IMR-90 (cell line): ENCODE measurements at regions not wholly inside any gene's neighbourhood (a gene's known extent, or its start where the extent isn't known, plus 50 kb on each side); places are given as distances from the start of the nearest gene placed in this dataset.

Source experiments
- ATAC-seq: fragments of 200-7000 bp; cut with Tn5 transposase; 2 replicates; pipeline ENCODE4 v1.9.1; 2020; ENCODE audit warnings: low read depth, mild to moderate bottlenecking, moderate library complexity
- BruUV-seq: library from RNA; stranded (reverse); fragments of 400-500 nt; replicated peaks from 2 replicates; lab custom pipeline; 2021; lab: Mats Ljungman, UMichigan
- CTCF ChIA-PET: fragments of 300-600 bp; formaldehyde crosslinking; extraction: SDS; loops from one replicate; lab custom pipeline; 2021; ENCODE audit warnings: antibody characterized with exemption; lab: Yijun Ruan, JAX
- POLR2A ChIA-PET: fragments of 300-600 bp; sonication (Branson Sonifier 250); formaldehyde crosslinking; loops from one replicate; lab custom pipeline; 2022; ENCODE audit warnings: antibody characterized with exemption; ENCODE audit not compliant: unreplicated experiment; lab: Charles Lee
- DNase-seq: peaks from one replicate; pipeline ENCODE4 v3.0.0; 2013
- H2AFZ ChIP-seq: replicated peaks from 2 replicates; pipeline ENCODE3; 2013; ENCODE audit warnings: low read length, mild to moderate bottlenecking; ENCODE audit not compliant: poor library complexity
- H2AK5ac ChIP-seq: 2 replicates; pipeline ENCODE4 v1.6.1; 2013; ENCODE audit warnings: low read depth, low read length, inconsistent platforms
- H2AK9ac ChIP-seq: replicated peaks from 2 replicates; pipeline ENCODE3; 2013; ENCODE audit warnings: mild to moderate bottlenecking, low read depth, low read length, moderate library complexity; ENCODE audit not compliant: poor library complexity
- H2BK120ac ChIP-seq: 2 replicates; pipeline ENCODE4 v1.6.1; 2013; ENCODE audit warnings: low read depth, low read length, inconsistent platforms
- H2BK15ac ChIP-seq: 3 replicates; pipeline ENCODE4 v1.6.1; 2013; ENCODE audit warnings: low read depth, low read length, inconsistent platforms
- H2BK20ac ChIP-seq: 2 replicates; pipeline ENCODE4 v1.6.1; 2013; ENCODE audit warnings: low read depth, mild to moderate bottlenecking, inconsistent platforms, low read length, moderate library complexity
- H2BK5ac ChIP-seq: 2 replicates; pipeline ENCODE4 v1.6.1; 2013; ENCODE audit warnings: mild to moderate bottlenecking, low read depth, low read length, inconsistent platforms; ENCODE audit not compliant: poor library complexity, severe bottlenecking
- H3K14ac ChIP-seq: replicated peaks from 2 replicates; pipeline ENCODE4 v1.6.1; 2013; ENCODE audit warnings: low read depth, low read length, inconsistent platforms
- H3K18ac ChIP-seq: 2 replicates; pipeline ENCODE4 v1.6.1; 2013; ENCODE audit warnings: low read depth, low read length, control low read depth
- H3K23ac ChIP-seq: 2 replicates; pipeline ENCODE4 v1.6.1; 2013; ENCODE audit warnings: low read depth, low read length, inconsistent platforms
- H3K27ac ChIP-seq: 2 replicates; pipeline ENCODE4 v1.5.1; 2013; ENCODE audit warnings: mild to moderate bottlenecking, control low read depth, low read length; ENCODE audit not compliant: insufficient read depth
- H3K27me3 ChIP-seq: 2 replicates; pipeline ENCODE4 v1.6.1; 2013; ENCODE audit warnings: low read length; ENCODE audit not compliant: control insufficient read depth, insufficient read depth
- H3K36me3 ChIP-seq: 2 replicates; pipeline ENCODE4 v1.6.1; 2013; ENCODE audit warnings: low read length, mixed read lengths; ENCODE audit not compliant: control insufficient read depth, insufficient read depth
- H3K4ac ChIP-seq: 2 replicates; pipeline ENCODE4 v1.6.1; 2013; ENCODE audit warnings: low read depth, low read length, inconsistent platforms
- H3K4me1 ChIP-seq: 2 replicates; pipeline ENCODE4 v1.6.1; 2013; ENCODE audit warnings: low read length, mixed read lengths; ENCODE audit not compliant: control insufficient read depth, insufficient read depth
- H3K4me2 ChIP-seq: 2 replicates; pipeline ENCODE4 v1.6.1; 2013; ENCODE audit warnings: low read depth, mild to moderate bottlenecking, control low read depth, low read length, moderate library complexity
- H3K4me3 ChIP-seq: 2 replicates; pipeline ENCODE4 v1.5.1; 2013; ENCODE audit warnings: low read depth, mild to moderate bottlenecking, control low read depth, low read length, moderate library complexity; ENCODE audit not compliant: insufficient read depth
- H3K56ac ChIP-seq: 2 replicates; pipeline ENCODE4 v1.6.1; 2013; ENCODE audit warnings: low read length, inconsistent platforms; ENCODE audit not compliant: insufficient read depth; ENCODE audit errors: extremely low read depth
- H3K79me1 ChIP-seq, 2 experiments: 2 replicates each; pipeline ENCODE4 v1.6.1; 2013; ENCODE audit warnings: low read length in 2 of 2, inconsistent platforms in 1 of 2, low read depth in 1 of 2
- H3K9ac ChIP-seq: 2 replicates; pipeline ENCODE4 v1.6.1; 2013; ENCODE audit warnings: low read depth, low read length, control low read depth
- H3K9me1 ChIP-seq: 2 replicates; pipeline ENCODE4 v1.6.1; 2013; ENCODE audit warnings: low read length, inconsistent platforms; ENCODE audit not compliant: insufficient read depth
- H3K9me3 ChIP-seq: 2 replicates; pipeline ENCODE4 v1.6.1; 2013; ENCODE audit warnings: low read length; ENCODE audit not compliant: control insufficient read depth, insufficient read depth
- H4K20me1 ChIP-seq: 2 replicates; pipeline ENCODE4 v1.6.1; 2013; ENCODE audit warnings: low read length, inconsistent platforms; ENCODE audit not compliant: insufficient read depth
- H4K5ac ChIP-seq: 2 replicates; pipeline ENCODE4 v1.6.1; 2013; ENCODE audit warnings: mild to moderate bottlenecking, low read depth, low read length, control low read depth
- H4K8ac ChIP-seq, 2 experiments: 2 replicates each; pipeline ENCODE4 v1.6.1; 2013; ENCODE audit warnings: low read depth in 2 of 2, low read length in 2 of 2, control low read depth in 1 of 2, inconsistent platforms in 1 of 2
- H4K91ac ChIP-seq: 2 replicates; pipeline ENCODE4 v1.6.1; 2013; ENCODE audit warnings: low read depth, low read length, inconsistent platforms; ENCODE audit not compliant: insufficient read depth
- MXI1 ChIP-seq: IDR thresholded peaks from 2 replicates; pipeline ENCODE4 v1.6.1; 2012; ENCODE audit warnings: low read depth, mild to moderate bottlenecking, low read length, moderate library complexity, borderline replicate concordance
- NFE2L2 ChIP-seq: fragments of 150-350 bp; IDR thresholded peaks from 2 replicates; pipeline ENCODE4 v1.6.1; 2016; ENCODE audit warnings: low read depth, mild to moderate bottlenecking, low read length
- dilution Hi-C: fragments of 300-500 bp; cut with HindIII; formaldehyde crosslinking; loops from one replicate; pipeline ENCODE4 v1.14.3; 2018; ENCODE audit warnings: low sequenced_read_pairs; ENCODE audit not compliant: unreplicated experiment
- in situ Hi-C: fragments of 300-500 bp; cut with MboI; formaldehyde crosslinking; loops from 3 replicates; pipeline ENCODE4 v1.14.3; 2019; ENCODE audit warnings: low sequenced_read_pairs, inconsistent platforms, mixed read lengths
- intact Hi-C: fragments of 100-400 bp; cut with micrococcal nuclease; formaldehyde crosslinking; loops from 2 replicates; pipeline ENCODE4 v1.10.0; 2022

GRCh38 chr12:91401190-91401589 is 218.6 kb upstream of the DCN start:
- in situ Hi-C loops (no loop called here), dilution Hi-C loops (no loop called here), intact Hi-C loops (no loop called here)
- H3K9ac ChIP-seq = no peak overlapping the region
- ATAC-seq (no peak), DNase-seq (no peak)
- H4K91ac ChIP-seq = no peak overlapping the region
- H3K9me1 ChIP-seq = no peaks in the 10 kb centered on the region
- H3K9me3 ChIP-seq = no peaks in the 10 kb centered on the region
- no peaks in the 10 kb centered on the region for H3K4me1 ChIP-seq
- no peak overlapping the region for H4K5ac ChIP-seq
- no peak overlapping the region for H2BK20ac ChIP-seq
- H3K79me1 ChIP-seq = no peaks in the 10 kb centered on the region
- no peak for TF ChIP-seq NFE2L2
- TF ChIP-seq MXI1 = no peak
- no peak overlapping the region for H3K18ac ChIP-seq
- H4K20me1 ChIP-seq = no peaks in the 10 kb centered on the region
- H2BK5ac ChIP-seq = no peak overlapping the region
- ChIA-PET POLR2A (no interaction called here), CTCF (interaction anchor here (0.8 kb wide), 1 partner anchor 12 kb away, joined by 3 read pairs; no protein-coding TSS in a partner anchor)
- no peak overlapping the region for H4K8ac ChIP-seq
- H2AK9ac ChIP-seq = no peak overlapping the region
- no peak overlapping the region for H3K27ac ChIP-seq
- H3K14ac ChIP-seq = no peak overlapping the region
- H3K4me2 ChIP-seq = no peak overlapping the region
- H3K4me3 ChIP-seq = no peak overlapping the region
- H3K27me3 ChIP-seq = no peaks in the 10 kb centered on the region
- no peak overlapping the region for H2AFZ ChIP-seq
- no peak overlapping the region for H3K56ac ChIP-seq
- no TSS peak for BruUV-seq
- H3K36me3 ChIP-seq = no peaks in the 10 kb centered on the region
- H2BK120ac ChIP-seq = no peak overlapping the region
- no peak overlapping the region for H3K4ac ChIP-seq
- no peak overlapping the region for H2AK5ac ChIP-seq
- no peak overlapping the region for H3K23ac ChIP-seq
- H2BK15ac ChIP-seq = no peak overlapping the region
